ENCODE measurements at regions not wholly inside any gene's neighbourhood (a gene's known extent, or its start where the extent isn't known, plus 50 kb on each side); places are given as distances from the start of the nearest gene placed in this dataset.

- Histone ChIP-seq H3K36me3 (no peaks in the 10 kb centered on the region), H3K9me3 (no peaks in the 10 kb centered on the region), H3K4me1 (no peaks in the 10 kb centered on the region), H3K27me3 (peaks cover 0 to 15% of the 10 kb centered on the region in 2 donors), H3K4me3 (no peak overlapping the region), H3K27ac (no peak overlapping the region)
- intact Hi-C loops (cut with DNase I; ENCODE audit: low total_unique reads) = no loop called here
- DNase-seq (ENCODE audit: low spot score in 2 of 2) = no peak
- no peak for TF ChIP-seq POLR2A (IDR thresholded peaks at IDR 0.05)
- TF ChIP-seq POLR2AphosphoS5 (IDR thresholded peaks at IDR 0.05) = no peak
- TF ChIP-seq CTCF (IDR thresholded peaks at IDR 0.05) = no peak
Measured at GRCh38 chr1:5794279-5794678, 197.9 kb downstream of the NPHP4 start.

- intact Hi-C loops (cut with DNase I; ENCODE audit: low total_unique reads) = no loop called here
- no peaks in the 10 kb centered on the region for H3K9me3 ChIP-seq
- H3K27me3 ChIP-seq = peaks cover 0 to 15% of the 10 kb centered on the region in 2 donors
- no peak for DNase-seq (ENCODE audit: low spot score in 2 of 2)
- H3K4me3 ChIP-seq = no peak overlapping the region
- no peak overlapping the region for H3K27ac ChIP-seq
- TF ChIP-seq CTCF (IDR thresholded peaks at IDR 0.05) (no peak), POLR2A (IDR thresholded peaks at IDR 0.05) (no peak), POLR2AphosphoS5 (IDR thresholded peaks at IDR 0.05) (no peak)
- H3K36me3 ChIP-seq = no peaks in the 10 kb centered on the region
- H3K4me1 ChIP-seq = no peaks in the 10 kb centered on the region
Measured at GRCh38 chr1:5793516-5793915, 198.7 kb downstream of the NPHP4 start.

- peaks cover 0 to under 1% of the 10 kb centered on the region in 2 donors for H3K27me3 ChIP-seq
- H3K9me3 ChIP-seq = no peaks in the 10 kb centered on the region
- H3K36me3 ChIP-seq = no peaks in the 10 kb centered on the region
- H3K27ac ChIP-seq = no peak overlapping the region
- intact Hi-C loops (cut with DNase I; ENCODE audit: low total_unique reads) = no loop called here
- DNase-seq (ENCODE audit: low spot score in 2 of 2) = no peak
- H3K4me3 ChIP-seq = no peak overlapping the region
- H3K4me1 ChIP-seq = no peaks in the 10 kb centered on the region
- TF ChIP-seq POLR2AphosphoS5 (IDR thresholded peaks at IDR 0.05) = no peak
- TF ChIP-seq POLR2A (IDR thresholded peaks at IDR 0.05) = no peak
- TF ChIP-seq CTCF (IDR thresholded peaks at IDR 0.05) = no peak
Measured at GRCh38 chr1:5781079-5781478, 211.1 kb downstream of the NPHP4 start.

GRCh38 chr1:5780324-5780716 is 211.9 kb downstream of the NPHP4 start:
- Histone ChIP-seq H3K36me3 (no peaks in the 10 kb centered on the region), H3K9me3 (no peaks in the 10 kb centered on the region), H3K4me3 (no peak overlapping the region), H3K4me1 (no peaks in the 10 kb centered on the region), H3K27ac (no peak overlapping the region), H3K27me3 (no peaks in the 10 kb centered on the region)
- intact Hi-C loops (cut with DNase I; ENCODE audit: low total_unique reads) = no loop called here
- DNase-seq (ENCODE audit: low spot score in 2 of 2) = no peak
- TF ChIP-seq POLR2AphosphoS5 (IDR thresholded peaks at IDR 0.05) (no peak), CTCF (IDR thresholded peaks at IDR 0.05) (no peak), POLR2A (IDR thresholded peaks at IDR 0.05) (no peak)

- no peak overlapping the region for H3K4me3 ChIP-seq
- intact Hi-C loops (cut with DNase I; ENCODE audit: low total_unique reads) = no loop called here
- no peak for TF ChIP-seq POLR2AphosphoS5 (IDR thresholded peaks at IDR 0.05)
- TF ChIP-seq POLR2A (IDR thresholded peaks at IDR 0.05) = no peak
- TF ChIP-seq CTCF (IDR thresholded peaks at IDR 0.05) = no peak
Measured at GRCh38 chr1:5779608-5780323, 212.5 kb downstream of the NPHP4 start.

More at GRCh38 chr1:5779608-5780323, 212.5 kb downstream of the NPHP4 start:
- Histone ChIP-seq H3K4me1 (no peaks in the 10 kb centered on the region), H3K36me3 (no peaks in the 10 kb centered on the region), H3K27ac (no peak overlapping the region), H3K27me3 (no peaks in the 10 kb centered on the region), H3K9me3 (no peaks in the 10 kb centered on the region)
- no peak for DNase-seq (ENCODE audit: low spot score in 2 of 2)

Data from breast epithelium (tissue), 4 donors.